Right lobe of liver (tissue), 4 donors: ENCODE measurements at regions not wholly inside any gene's neighbourhood (a gene's known extent, or its start where the extent isn't known, plus 50 kb on each side); places are given as distances from the start of the nearest gene placed in this dataset.

ENCODE experiments used
- POLR2A ChIP-seq: fragments of 450-650 bp; IDR thresholded peaks from one replicate; pipeline ENCODE4 v1.6.1; 2017; ENCODE audit warnings: antibody characterized with exemption, mild to moderate bottlenecking
- TF ChIP-seq, protein P1 (sequence below), 4 donors: fragments of 200-600 bp in 3 of 4; fragments of 450-650 bp in 1 of 4; IDR thresholded peaks; one replicate each; pipeline versions ENCODE4 v1.5.1 to v1.8.0; 2016 to 2022; ENCODE audit warnings: antibody characterized with exemption in 4 of 4, mild to moderate bottlenecking in 2 of 4
- donor health status: DM: no; HTN: no; CAD: no.
- donor health status: DM: no; HTN: no; CAD: no.
- donor health status: DM: no; HTN: yes; CAD: no.

DNA sequence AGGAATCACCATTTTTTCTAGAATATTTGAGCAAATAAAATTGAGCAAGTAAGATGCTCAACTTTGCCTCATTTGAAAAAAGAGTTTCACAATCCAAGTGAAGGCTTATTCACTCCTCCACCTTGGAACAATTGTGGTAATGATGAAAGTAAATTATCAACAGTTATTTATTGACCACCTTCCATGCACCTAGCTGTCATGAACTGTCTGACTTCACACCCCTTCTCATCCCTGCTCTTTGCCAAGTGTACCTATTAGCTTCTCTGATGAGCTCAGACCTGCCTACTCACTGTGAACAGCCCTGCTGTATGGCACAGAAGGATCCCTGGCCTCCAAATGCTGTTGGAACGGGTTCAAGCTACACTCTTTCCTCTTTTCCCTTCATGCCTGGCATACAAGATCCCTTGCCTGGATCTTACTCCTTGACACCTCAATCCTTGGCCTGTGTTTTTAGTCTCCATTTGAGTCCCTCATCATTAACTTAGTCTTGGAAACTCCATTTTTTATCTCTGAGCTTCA, 99.0 kb upstream of the PREP start:
- TF ChIP-seq, protein P1, sequence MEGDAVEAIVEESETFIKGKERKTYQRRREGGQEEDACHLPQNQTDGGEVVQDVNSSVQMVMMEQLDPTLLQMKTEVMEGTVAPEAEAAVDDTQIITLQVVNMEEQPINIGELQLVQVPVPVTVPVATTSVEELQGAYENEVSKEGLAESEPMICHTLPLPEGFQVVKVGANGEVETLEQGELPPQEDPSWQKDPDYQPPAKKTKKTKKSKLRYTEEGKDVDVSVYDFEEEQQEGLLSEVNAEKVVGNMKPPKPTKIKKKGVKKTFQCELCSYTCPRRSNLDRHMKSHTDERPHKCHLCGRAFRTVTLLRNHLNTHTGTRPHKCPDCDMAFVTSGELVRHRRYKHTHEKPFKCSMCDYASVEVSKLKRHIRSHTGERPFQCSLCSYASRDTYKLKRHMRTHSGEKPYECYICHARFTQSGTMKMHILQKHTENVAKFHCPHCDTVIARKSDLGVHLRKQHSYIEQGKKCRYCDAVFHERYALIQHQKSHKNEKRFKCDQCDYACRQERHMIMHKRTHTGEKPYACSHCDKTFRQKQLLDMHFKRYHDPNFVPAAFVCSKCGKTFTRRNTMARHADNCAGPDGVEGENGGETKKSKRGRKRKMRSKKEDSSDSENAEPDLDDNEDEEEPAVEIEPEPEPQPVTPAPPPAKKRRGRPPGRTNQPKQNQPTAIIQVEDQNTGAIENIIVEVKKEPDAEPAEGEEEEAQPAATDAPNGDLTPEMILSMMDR (IDR thresholded peaks at IDR 0.05): no peak
- TF ChIP-seq POLR2A: no peak
